ENCODE measurements at regions not wholly inside any gene's neighbourhood (a gene's known extent, or its start where the extent isn't known, plus 50 kb on each side); places are given as distances from the start of the nearest gene placed in this dataset.
A peak's percentile ranks its signal among the peaks of the same experiment; 100 is the strongest.
"Not testable (repeated sequence)": the region's sequence is repeated elsewhere in the genome, so short reads cannot be mapped to it uniquely, and the experiment has no call there.

DNA sequence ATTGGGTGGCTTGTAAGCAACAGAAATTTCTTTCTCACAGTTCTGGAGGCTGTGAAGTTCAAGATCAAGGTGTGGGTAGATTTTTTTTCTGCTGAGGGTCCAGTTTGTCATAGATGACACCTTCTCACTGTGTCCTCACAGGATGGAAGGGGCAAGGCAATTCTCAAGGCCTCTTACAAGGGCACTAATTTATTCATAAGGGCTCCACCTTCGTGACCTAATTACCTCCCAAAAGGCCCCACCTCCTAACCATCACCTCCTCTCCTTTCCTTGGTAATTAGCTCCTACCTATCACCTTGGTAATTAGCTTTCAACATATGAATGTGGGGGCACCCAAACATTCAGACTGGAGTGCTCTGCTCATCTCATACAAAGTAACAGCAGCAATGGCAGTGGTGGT, 92.3 kb upstream of the CD44 start:
- Mint-ChIP-seq H3K27me3 (no peaks in the 10 kb centered on the region), H3K27ac (peak overlapping the region; percentile 88 to 89), H3K9me3 (peaks cover 9% of the 10 kb centered on the region), H3K4me3 (peak overlapping the region; percentile 57), H3K36me3 (peaks cover 12% of the 10 kb centered on the region), H3K4me1 (ENCODE audit: low read depth in 2 of 2) (peaks cover 73 to 78% of the 10 kb centered on the region in 2 donors)
- DNase-seq (ENCODE audit: low spot score) = no peak
- ATAC-seq = peak in 1 of 2 donors; percentile 30

- H3K27me3 Mint-ChIP-seq = no peaks in the 10 kb centered on the region
- H3K36me3 Mint-ChIP-seq = peaks cover 15% of the 10 kb centered on the region
- ATAC-seq (peak; percentile 46 to 71), DNase-seq (ENCODE audit: low spot score) (no peak)
- peak overlapping the region; percentile 57 for H3K4me3 Mint-ChIP-seq
- peaks cover 74 to 78% of the 10 kb centered on the region in 2 donors for H3K4me1 Mint-ChIP-seq (ENCODE audit: low read depth in 2 of 2)
- H3K9me3 Mint-ChIP-seq = peaks cover 9% of the 10 kb centered on the region
- peak overlapping the region; percentile 88 to 89 for H3K27ac Mint-ChIP-seq
Measured at GRCh38 chr11:35047179-35047578, 91.8 kb upstream of the CD44 start.

- DNase-seq (ENCODE audit: low spot score) (no peak), ATAC-seq (no peak)
- Mint-ChIP-seq H3K27me3 (no peaks in the 10 kb centered on the region), H3K4me1 (ENCODE audit: low read depth in 2 of 2) (peaks cover 72 to 78% of the 10 kb centered on the region in 2 donors), H3K36me3 (peaks cover 20% of the 10 kb centered on the region), H3K9me3 (peaks cover 9% of the 10 kb centered on the region), H3K27ac (peak overlapping the region; percentile 88 to 89), H3K4me3 (peak overlapping the region; percentile 57)
Measured at GRCh38 chr11:35047769-35048168, 91.2 kb upstream of the CD44 start.

DNA sequence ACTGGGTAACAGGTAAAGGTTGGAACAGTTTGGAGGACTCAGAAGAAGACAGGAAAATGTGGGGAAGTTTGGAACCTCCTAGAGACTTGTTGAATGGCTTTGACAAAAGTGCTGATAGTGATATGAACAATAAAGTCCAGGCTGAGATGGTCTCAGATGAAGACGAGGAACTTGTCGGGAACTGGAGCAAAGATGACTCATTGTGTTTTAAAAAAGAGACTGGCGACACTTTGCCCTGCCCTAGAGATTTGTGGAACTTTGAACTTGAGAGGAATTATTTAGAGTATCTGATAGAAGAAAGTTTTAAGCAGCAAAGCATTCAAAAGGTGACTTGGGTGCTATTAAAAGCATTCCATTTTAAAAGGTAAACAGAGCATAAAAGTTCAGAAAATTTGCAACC, 90.6 kb upstream of the CD44 start:
- Mint-ChIP-seq H3K27ac (peak overlapping the region; percentile 88 to 89), H3K4me3 (peak overlapping the region; percentile 57), H3K4me1 (ENCODE audit: low read depth in 2 of 2) (peaks cover 68 to 76% of the 10 kb centered on the region in 2 donors), H3K36me3 (peaks cover 20% of the 10 kb centered on the region)
- not testable (repeated sequence) for ATAC-seq; H3K27me3 Mint-ChIP-seq; H3K9me3 Mint-ChIP-seq; DNase-seq (ENCODE audit: low spot score)

DNA sequence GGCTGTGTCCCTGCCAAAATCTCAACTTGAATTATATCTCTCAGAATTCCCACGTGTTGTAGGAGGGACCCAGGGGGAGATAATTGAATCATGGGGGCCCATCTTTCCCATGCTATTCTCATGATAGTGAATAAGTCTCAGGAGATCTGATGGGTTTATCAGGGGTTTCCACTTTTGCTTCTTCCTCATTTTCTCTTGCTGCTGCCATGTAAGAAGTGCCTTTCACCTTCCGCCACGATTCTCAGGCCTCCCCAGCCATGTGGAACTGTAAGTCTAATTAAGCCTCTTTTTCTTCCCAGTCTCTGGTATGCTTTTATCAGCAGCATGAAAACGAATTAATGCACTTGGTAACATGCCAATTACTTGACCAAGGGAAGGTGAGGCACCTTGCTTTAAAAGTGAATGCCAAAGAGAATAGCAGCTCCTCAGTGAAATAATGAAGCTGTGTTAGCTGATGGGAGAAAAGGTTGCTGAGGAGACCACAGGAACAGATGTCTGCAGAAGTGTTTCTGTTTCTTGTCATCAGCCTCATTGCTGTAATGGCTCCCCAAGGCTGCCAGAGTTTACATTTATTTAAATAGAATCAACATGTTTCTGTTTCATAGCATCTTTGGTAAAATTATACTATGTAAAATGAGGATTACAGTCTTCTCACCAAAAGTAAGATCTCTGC, 89.0 kb upstream of the CD44 start:
- ATAC-seq (peak in 1 of 2 donors; percentile 43), DNase-seq (ENCODE audit: low spot score) (no peak)
- H3K27me3 Mint-ChIP-seq = no peaks in the 10 kb centered on the region
- peaks cover 62 to 66% of the 10 kb centered on the region in 2 donors for H3K4me1 Mint-ChIP-seq (ENCODE audit: low read depth in 2 of 2)
- peaks cover 9% of the 10 kb centered on the region for H3K9me3 Mint-ChIP-seq
- peaks cover 20% of the 10 kb centered on the region for H3K36me3 Mint-ChIP-seq
- peak overlapping the region; percentile 82 for H3K4me3 Mint-ChIP-seq
- peak overlapping the region; percentile 88 to 89 for H3K27ac Mint-ChIP-seq

DNA sequence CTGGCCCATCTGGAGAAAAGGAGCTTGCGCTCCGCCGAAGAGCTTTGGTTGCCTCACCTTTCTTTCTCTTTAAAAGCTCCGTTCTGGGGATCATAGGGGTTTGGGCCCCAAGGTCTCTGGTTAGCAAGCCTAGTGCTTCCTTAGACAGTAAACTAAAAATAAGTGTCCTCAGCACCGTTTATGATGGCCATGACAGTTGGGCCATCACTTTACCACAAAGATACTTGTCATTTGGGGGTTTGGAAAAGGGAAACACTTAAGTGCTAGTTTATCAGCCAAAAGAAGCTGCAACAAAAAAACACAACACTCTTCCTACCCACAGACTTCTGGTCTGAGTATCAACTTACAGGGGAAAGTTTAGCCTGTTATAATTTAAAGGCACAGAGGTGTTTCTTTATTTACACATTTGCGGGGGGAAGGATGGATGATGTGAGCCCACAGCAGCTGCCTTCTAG, 88.4 kb upstream of the CD44 start:
- Mint-ChIP-seq H3K27me3 (no peaks in the 10 kb centered on the region), H3K36me3 (peaks cover 23% of the 10 kb centered on the region), H3K9me3 (peaks cover 10% of the 10 kb centered on the region)

DNA sequence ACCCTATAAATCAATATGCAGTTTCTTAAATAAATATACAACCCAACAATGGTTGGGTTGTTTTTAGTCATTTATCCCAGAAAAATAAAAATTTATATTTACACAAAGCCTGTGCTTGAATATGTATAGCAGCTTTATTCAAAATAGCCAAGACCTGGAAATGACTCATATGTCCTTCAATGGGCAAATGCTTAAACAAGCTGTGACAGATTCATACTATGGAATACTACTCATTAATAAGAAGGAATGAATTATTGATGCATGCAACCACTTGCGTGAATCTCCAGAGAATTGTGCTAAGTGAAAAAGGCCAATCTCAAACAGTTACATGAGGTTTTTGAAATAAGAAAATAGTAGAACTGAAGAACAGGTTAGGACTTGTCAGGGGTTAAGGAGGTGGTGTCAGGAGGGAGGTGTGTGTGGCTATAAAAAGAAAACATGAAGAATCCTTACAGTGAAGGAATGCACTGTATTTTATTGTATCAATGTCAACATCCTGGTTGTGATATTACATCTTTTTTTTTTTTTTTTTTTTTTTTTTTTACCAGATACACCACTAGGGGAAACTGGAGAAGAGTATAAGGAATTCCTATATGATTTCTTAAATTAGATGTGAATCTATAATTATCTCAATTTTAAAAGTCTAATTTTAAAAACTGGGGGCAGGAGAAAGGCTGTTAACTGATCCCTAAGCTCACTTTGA, 82.4 kb upstream of the CD44 start:
- Mint-ChIP-seq H3K4me3 (no peak overlapping the region), H3K36me3 (peaks cover 26% of the 10 kb centered on the region), H3K4me1 (ENCODE audit: low read depth in 2 of 2) (peaks cover 41 to 46% of the 10 kb centered on the region in 2 donors), H3K27ac (no peak overlapping the region), H3K27me3 (no peaks in the 10 kb centered on the region), H3K9me3 (peaks cover 12% of the 10 kb centered on the region)
- no peak for ATAC-seq
- DNase-seq (ENCODE audit: low spot score) = no peak

More for the DNA sequence above, 88.4 kb upstream of the CD44 start:
- no peak for DNase-seq (ENCODE audit: low spot score)
- peak; percentile 79 to 83 for ATAC-seq
- H3K4me3 Mint-ChIP-seq = peak overlapping the region; percentile 82
- peak overlapping the region; percentile 88 to 89 for H3K27ac Mint-ChIP-seq
- peaks cover 56 to 60% of the 10 kb centered on the region in 2 donors for H3K4me1 Mint-ChIP-seq (ENCODE audit: low read depth in 2 of 2)

DNA sequence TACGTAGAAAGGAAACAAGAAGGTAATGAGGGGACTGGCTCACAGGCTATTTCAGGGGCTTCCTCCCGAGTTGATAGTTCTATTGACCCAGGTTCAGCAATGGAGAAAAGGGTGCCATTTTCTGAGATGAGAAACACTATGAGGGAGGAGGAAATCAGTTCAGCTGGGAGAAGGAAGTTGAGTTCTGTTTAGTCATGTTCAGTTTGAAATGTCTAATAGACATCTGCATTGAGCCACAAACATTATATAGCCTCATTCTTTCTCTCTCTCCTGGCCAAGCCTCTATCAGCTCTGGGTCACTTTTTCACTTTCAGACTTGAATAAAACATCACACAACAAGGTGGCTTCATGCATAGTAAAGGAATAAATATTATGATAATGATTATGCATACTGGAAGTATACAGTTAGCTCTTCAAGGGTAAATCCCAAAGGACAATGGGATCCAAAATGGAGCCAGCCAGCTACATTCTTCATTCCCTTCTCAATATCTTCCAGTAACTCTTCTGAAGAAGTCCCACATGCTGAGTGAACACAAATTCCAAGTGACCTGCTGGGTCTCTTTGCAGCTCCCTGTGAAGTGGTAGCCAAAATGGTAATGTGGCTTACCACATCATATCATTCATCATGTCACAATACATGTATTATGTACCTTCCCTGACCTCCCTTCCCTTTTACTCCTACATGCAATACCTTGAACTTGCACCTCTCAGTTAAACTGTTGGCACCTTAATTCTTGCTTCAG, 80.9 kb upstream of the CD44 start:
- Mint-ChIP-seq H3K27me3 (no peaks in the 10 kb centered on the region), H3K9me3 (peaks cover 12% of the 10 kb centered on the region), H3K4me3 (peak overlapping the region; percentile 28), H3K36me3 (peaks cover 19% of the 10 kb centered on the region), H3K27ac (peak overlapping the region; percentile 12 to 57), H3K4me1 (ENCODE audit: low read depth in 2 of 2) (peaks cover 34 to 39% of the 10 kb centered on the region in 2 donors)
- peak; percentile 64 to 75 for ATAC-seq
- no peak for DNase-seq (ENCODE audit: low spot score)

DNA sequence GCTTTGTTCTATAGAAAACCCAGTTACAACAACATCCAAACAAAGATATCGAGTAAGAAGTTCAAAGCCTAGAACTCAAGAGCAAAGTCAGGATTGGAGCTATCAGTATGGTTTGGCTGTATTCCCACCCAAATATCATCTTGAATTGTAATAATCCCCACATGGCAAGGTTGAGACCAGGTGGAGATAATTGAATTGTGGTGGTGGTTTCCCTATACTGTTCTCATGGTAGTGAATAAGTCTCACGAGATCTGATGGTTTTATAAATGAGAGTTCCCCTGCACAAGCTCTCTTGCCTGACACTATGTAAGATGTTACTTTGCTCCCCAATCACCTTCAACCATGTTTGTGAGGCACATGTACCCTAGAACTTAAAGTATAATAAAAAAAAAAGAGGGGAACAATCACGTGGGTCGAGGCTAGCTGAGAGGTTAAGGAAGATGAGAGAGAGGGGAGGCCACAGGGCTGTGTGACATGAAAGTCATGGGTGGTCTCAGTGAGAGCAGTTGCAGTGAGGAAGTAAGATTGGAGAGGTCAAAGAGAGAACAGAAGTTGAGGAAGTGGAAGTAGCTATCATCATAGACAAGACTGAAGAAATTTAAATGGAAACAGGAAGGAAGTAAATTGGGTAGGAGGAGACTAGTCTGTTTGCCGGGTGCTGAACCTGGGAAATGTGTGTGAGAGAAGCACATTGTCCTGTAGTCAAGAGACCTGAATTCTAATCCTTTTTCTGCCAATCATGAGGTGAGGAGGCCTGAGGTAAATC, 80.1 kb upstream of the CD44 start:
- Mint-ChIP-seq H3K36me3 (peaks cover 19% of the 10 kb centered on the region), H3K27ac (peak overlapping the region; percentile 12 to 57), H3K9me3 (peaks cover 12% of the 10 kb centered on the region), H3K4me1 (ENCODE audit: low read depth in 2 of 2) (peaks cover 34 to 39% of the 10 kb centered on the region in 2 donors), H3K27me3 (no peaks in the 10 kb centered on the region), H3K4me3 (peak overlapping the region; percentile 28)
- ATAC-seq (peak in 1 of 2 donors; percentile 31), DNase-seq (ENCODE audit: low spot score) (no peak)

GRCh38 chr11:35061516-35062440, 77.2 kb upstream of the CD44 start:
- Mint-ChIP-seq H3K27ac (no peak overlapping the region), H3K9me3 (peaks cover 9% of the 10 kb centered on the region), H3K27me3 (no peaks in the 10 kb centered on the region), H3K4me3 (no peak overlapping the region), H3K4me1 (ENCODE audit: low read depth in 2 of 2) (peaks cover 38 to 43% of the 10 kb centered on the region in 2 donors), H3K36me3 (peaks cover 13% of the 10 kb centered on the region)
- no peak for DNase-seq (ENCODE audit: low spot score)
- no peak for ATAC-seq

GRCh38 chr11:35063488-35063931, 75.5 kb upstream of the CD44 start:
- H3K9me3 Mint-ChIP-seq = peaks cover 9% of the 10 kb centered on the region
- H3K4me1 Mint-ChIP-seq (ENCODE audit: low read depth in 2 of 2) = peaks cover 35 to 41% of the 10 kb centered on the region in 2 donors
- ATAC-seq = no peak
- no peaks in the 10 kb centered on the region for H3K27me3 Mint-ChIP-seq
- no peak overlapping the region for H3K27ac Mint-ChIP-seq
- H3K4me3 Mint-ChIP-seq = no peak overlapping the region
- no peak for DNase-seq (ENCODE audit: low spot score)
- peaks cover 14% of the 10 kb centered on the region for H3K36me3 Mint-ChIP-seq

- Mint-ChIP-seq H3K27me3 (no peaks in the 10 kb centered on the region), H3K4me1 (ENCODE audit: low read depth in 2 of 2) (peaks cover 33 to 39% of the 10 kb centered on the region in 2 donors), H3K9me3 (peaks cover 5% of the 10 kb centered on the region), H3K27ac (no peak overlapping the region), H3K36me3 (peaks cover 12% of the 10 kb centered on the region), H3K4me3 (no peak overlapping the region)
- ATAC-seq (no peak), DNase-seq (ENCODE audit: low spot score) (no peak)
Measured at GRCh38 chr11:35064114-35064800, 74.7 kb upstream of the CD44 start.
